ENCODE measurements at regions not wholly inside any gene's neighbourhood (a gene's known extent, or its start where the extent isn't known, plus 50 kb on each side); places are given as distances from the start of the nearest gene placed in this dataset.

- DNase-seq, result no peak
Observed at GRCh38 chr5:118017536-118017935, 970.8 kb downstream of the DTWD2 start.

- no peak for DNase-seq
Observed at GRCh38 chr5:118016396-118016795, 972.0 kb downstream of the DTWD2 start.

- no peak for DNase-seq
Observed at GRCh38 chr5:118015511-118015910, 972.8 kb downstream of the DTWD2 start.

GRCh38 chr5:118009741-118010297 is 978.5 kb downstream of the DTWD2 start:
- no peak for DNase-seq

GRCh38 chr5:118008779-118009178 is 979.6 kb downstream of the DTWD2 start:
- DNase-seq, result no peak

GRCh38 chr5:118007262-118007661 is 981.1 kb downstream of the DTWD2 start:
- DNase-seq, result no peak

GRCh38 chr5:118006219-118006618 is 982.1 kb downstream of the DTWD2 start:
- DNase-seq, result no peak

GRCh38 chr5:117999939-118000549 is 988.3 kb downstream of the DTWD2 start:
- DNase-seq, result no peak

- DNase-seq, result no peak
Observed at GRCh38 chr5:117982691-117983090, 1005.7 kb downstream of the DTWD2 start.

- DNase-seq, result no peak
Observed at GRCh38 chr5:117973785-117974184, 1014.6 kb downstream of the DTWD2 start.

- no peak for DNase-seq
Observed at GRCh38 chr5:117955831-117956230, 1032.5 kb downstream of the DTWD2 start.

GRCh38 chr5:117954331-117954730 is 1034.0 kb downstream of the DTWD2 start:
- no peak for DNase-seq

GRCh38 chr5:117953272-117953671 is 1035.1 kb downstream of the DTWD2 start:
- no peak for DNase-seq

- no peak for DNase-seq
Observed at GRCh38 chr5:117947836-117948235, 1040.5 kb downstream of the DTWD2 start.

GRCh38 chr5:117947121-117947520 is 1041.2 kb downstream of the DTWD2 start:
- DNase-seq, result no peak

- DNase-seq, result no peak
Observed at GRCh38 chr5:117945258-117945657, 1043.1 kb downstream of the DTWD2 start.

GRCh38 chr5:117943541-117943940 is 1044.8 kb downstream of the DTWD2 start:
- no peak for DNase-seq

GRCh38 chr5:117942861-117943519 is 1045.4 kb downstream of the DTWD2 start:
- no peak for DNase-seq

- DNase-seq, result no peak
Observed at GRCh38 chr5:117893211-117893610, 1095.1 kb downstream of the DTWD2 start.

- DNase-seq, result no peak
Observed at GRCh38 chr5:117892360-117892759, 1096.0 kb downstream of the DTWD2 start.

- DNase-seq, result no peak
Observed at GRCh38 chr5:117889596-117889995, 1098.8 kb downstream of the DTWD2 start.

GRCh38 chr5:117888688-117889087 is 1099.7 kb downstream of the DTWD2 start:
- DNase-seq, result no peak

GRCh38 chr5:117881426-117882230 is 1106.7 kb downstream of the DTWD2 start:
- no peak for DNase-seq

GRCh38 chr5:117880932-117881331 is 1107.4 kb downstream of the DTWD2 start:
- DNase-seq, result no peak

All from stimulated activated CD4-positive, alpha-beta T cell treated with anti-CD3 and anti-CD28 coated beads, Interleukin-2, amount 100 ng/mL, for 48 hours (primary cell).